CD4-positive, alpha-beta T cell (primary cell): ENCODE measurements at regions not wholly inside any gene's neighbourhood (a gene's known extent, or its start where the extent isn't known, plus 50 kb on each side); places are given as distances from the start of the nearest gene placed in this dataset.

Source experiments
- ATAC-seq: fragments of 200-7000 bp; cut with Tn5 transposase; one replicate; pipeline ENCODE4 v1.10.0; 2022; ENCODE audit warnings: mild to moderate bottlenecking; ENCODE audit not compliant: poor library complexity
- CTCF ChIA-PET: fragments of 350-600 bp; sonication (Branson Sonifier 250); formaldehyde crosslinking; loops from one replicate; lab custom pipeline; 2021; ENCODE audit warnings: antibody characterized with exemption, inconsistent platforms; lab: Charles Lee
- POLR2A ChIA-PET: fragments of 350-600 bp; sonication (Branson Sonifier 250); formaldehyde crosslinking; loops from one replicate; lab custom pipeline; 2021; ENCODE audit warnings: antibody characterized with exemption, inconsistent platforms; lab: Charles Lee
- DNase-seq, 14 experiments: peaks; one replicate each; pipeline ENCODE4 v3.0.0-alpha.2; 2013 to 2020; ENCODE audit warnings: mixed read lengths in 2 of 14
- H3K27ac ChIP-seq, 2 donors: one replicate each; pipeline versions ENCODE4 v1.5.1 to v1.7.0; 2013; ENCODE audit warnings: low read length in 2 of 2, low read depth in 1 of 2, mild to moderate bottlenecking in 1 of 2
- H3K27me3 ChIP-seq, 2 experiments: 1 replicate in 1 of 2; 2 replicates in 1 of 2; pipeline versions ENCODE4 v1.6.1 to v1.7.0; 2013; ENCODE audit warnings: low read length in 2 of 2, control low read depth in 1 of 2, mild to moderate bottlenecking in 1 of 2, moderate library complexity in 1 of 2; ENCODE audit not compliant: insufficient read depth in 2 of 2, control insufficient read depth in 1 of 2
- H3K36me3 ChIP-seq: one replicate; pipeline ENCODE4 v1.6.1; 2013; ENCODE audit warnings: low read length, control low read depth; ENCODE audit not compliant: insufficient read depth
- H3K4me1 ChIP-seq: one replicate; pipeline ENCODE4 v1.6.1; 2013; ENCODE audit warnings: low read length, control low read depth; ENCODE audit not compliant: insufficient read depth
- H3K4me3 ChIP-seq: one replicate; pipeline ENCODE4 v1.5.1; 2013; ENCODE audit warnings: mild to moderate bottlenecking, low read length, moderate library complexity
- H3K9me3 ChIP-seq, 2 experiments: 1 replicate in 1 of 2; 2 replicates in 1 of 2; pipeline versions ENCODE4 v1.6.1 to v1.7.0; 2013; ENCODE audit warnings: low read length in 2 of 2, mild to moderate bottlenecking in 2 of 2, control low read depth in 1 of 2, moderate library complexity in 1 of 2; ENCODE audit not compliant: control insufficient read depth in 1 of 2, insufficient read depth in 1 of 2
- H3K27ac Mint-ChIP-seq: one replicate; pipeline ENCODE4 v1.8.0; 2020; ENCODE audit warnings: mixed read lengths
- H3K27me3 Mint-ChIP-seq: one replicate; pipeline ENCODE4 v1.8.0; 2021; ENCODE audit warnings: mixed read lengths
- H3K36me3 Mint-ChIP-seq: one replicate; pipeline ENCODE4 v1.8.0; 2021; ENCODE audit warnings: low read depth, mixed read lengths
- H3K4me1 Mint-ChIP-seq: one replicate; pipeline ENCODE4 v1.8.0; 2021; ENCODE audit warnings: low read depth, mixed read lengths
- H3K4me3 Mint-ChIP-seq: one replicate; pipeline ENCODE4 v1.8.0; 2020; ENCODE audit warnings: mild to moderate bottlenecking, mixed read lengths
- H3K9me3 Mint-ChIP-seq: one replicate; pipeline ENCODE4 v1.8.0; 2020; ENCODE audit warnings: mixed read lengths
- intact Hi-C, 2 experiments: fragments of 100-400 bp; cut with DNase I in 1 of 2; cut with micrococcal nuclease in 1 of 2; formaldehyde crosslinking; loops; one replicate each; pipeline versions ENCODE4 v1.15.1 to v1.9.0; 2023 to 2025; cut with DNase I, micrococcal nuclease
- TF ChIP-seq, protein P1 (sequence below): fragments of 200-600 bp; IDR thresholded peaks from one replicate; pipeline ENCODE4 v1.8.0; 2022; ENCODE audit warnings: antibody characterized with exemption, mild to moderate bottlenecking

DNA sequence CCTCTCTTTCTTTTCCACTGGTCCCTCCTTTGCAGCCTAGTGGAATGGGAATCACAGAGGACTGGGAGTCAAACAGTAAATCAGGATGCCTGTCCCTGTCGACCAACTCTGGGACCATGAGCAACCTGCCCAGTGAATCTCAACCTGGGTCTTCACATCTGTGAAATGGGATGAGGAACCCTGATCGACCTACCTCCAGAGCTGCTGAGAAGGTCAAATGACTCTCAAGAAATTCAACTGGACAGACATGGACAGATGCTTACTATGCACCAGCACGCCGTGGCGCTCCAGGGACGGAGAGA lies 73.3 kb upstream of the TAF1B start:
- Histone ChIP-seq H3K4me1 (peaks cover 22% of the 10 kb centered on the region), H3K27me3 (no peaks in the 10 kb centered on the region), H3K27ac (no peak overlapping the region), H3K9me3 (no peaks in the 10 kb centered on the region), H3K36me3 (no peaks in the 10 kb centered on the region), H3K4me3 (no peak overlapping the region)
- Mint-ChIP-seq H3K9me3 (no peaks in the 10 kb centered on the region), H3K27me3 (no peaks in the 10 kb centered on the region), H3K4me1 (peaks cover 5% of the 10 kb centered on the region), H3K36me3 (no peaks in the 10 kb centered on the region), H3K4me3 (no peak overlapping the region), H3K27ac (no peak overlapping the region)
- ChIA-PET CTCF (interaction anchor here (1.0 to 2.0 kb wide), 8 partner anchors 9 to 86 kb away, joined by 3 to 11 read pairs (median 4); no protein-coding TSS in a partner anchor), POLR2A (interaction anchor here (0.7 to 1.2 kb wide), 2 partner anchors 12 to 139 kb away, joined by 3 to 5 read pairs; partner anchors contain the start of gene YWHAQ)
- intact Hi-C loops = no loop called here
- ATAC-seq (no peak), DNase-seq (no peak)
- TF ChIP-seq, protein P1, sequence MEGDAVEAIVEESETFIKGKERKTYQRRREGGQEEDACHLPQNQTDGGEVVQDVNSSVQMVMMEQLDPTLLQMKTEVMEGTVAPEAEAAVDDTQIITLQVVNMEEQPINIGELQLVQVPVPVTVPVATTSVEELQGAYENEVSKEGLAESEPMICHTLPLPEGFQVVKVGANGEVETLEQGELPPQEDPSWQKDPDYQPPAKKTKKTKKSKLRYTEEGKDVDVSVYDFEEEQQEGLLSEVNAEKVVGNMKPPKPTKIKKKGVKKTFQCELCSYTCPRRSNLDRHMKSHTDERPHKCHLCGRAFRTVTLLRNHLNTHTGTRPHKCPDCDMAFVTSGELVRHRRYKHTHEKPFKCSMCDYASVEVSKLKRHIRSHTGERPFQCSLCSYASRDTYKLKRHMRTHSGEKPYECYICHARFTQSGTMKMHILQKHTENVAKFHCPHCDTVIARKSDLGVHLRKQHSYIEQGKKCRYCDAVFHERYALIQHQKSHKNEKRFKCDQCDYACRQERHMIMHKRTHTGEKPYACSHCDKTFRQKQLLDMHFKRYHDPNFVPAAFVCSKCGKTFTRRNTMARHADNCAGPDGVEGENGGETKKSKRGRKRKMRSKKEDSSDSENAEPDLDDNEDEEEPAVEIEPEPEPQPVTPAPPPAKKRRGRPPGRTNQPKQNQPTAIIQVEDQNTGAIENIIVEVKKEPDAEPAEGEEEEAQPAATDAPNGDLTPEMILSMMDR = no peak

DNA sequence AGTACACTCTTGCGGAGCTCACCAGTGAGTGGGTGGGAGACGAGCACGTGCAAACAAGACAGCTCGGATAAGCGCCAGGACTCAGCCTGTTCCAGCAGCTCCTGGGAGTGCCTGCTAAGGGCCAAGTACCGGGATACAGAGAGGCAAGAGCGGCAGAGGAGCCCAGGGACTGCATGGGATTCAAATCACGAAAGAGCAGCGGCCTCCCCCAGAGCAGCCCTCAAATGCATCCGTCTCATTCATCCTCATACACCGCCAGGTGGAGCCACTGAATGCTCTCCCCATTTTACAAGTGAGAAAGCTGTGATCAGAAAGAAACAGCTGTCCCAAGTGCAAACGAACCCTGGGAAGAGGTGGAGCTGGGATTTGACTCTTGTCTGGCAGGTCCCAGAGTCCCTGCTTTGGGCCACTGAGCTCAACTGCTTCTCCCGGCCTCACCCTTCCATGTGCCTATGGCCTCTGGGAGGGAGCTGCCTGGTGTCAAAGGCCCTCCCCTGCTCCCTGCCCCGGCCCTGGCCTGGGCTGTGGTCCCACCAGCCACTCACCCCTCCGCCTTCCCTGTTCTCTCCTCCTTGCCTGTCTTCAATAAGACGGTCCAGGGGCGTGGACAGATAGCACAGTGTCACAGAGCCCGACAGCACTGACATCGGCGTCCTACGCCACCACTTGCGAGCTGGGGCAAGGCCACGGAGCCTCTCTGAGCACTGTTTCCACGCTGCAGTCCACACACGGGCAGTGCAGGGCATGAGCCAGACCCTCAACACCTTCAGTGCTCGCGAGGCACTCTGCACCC lies 72.8 kb upstream of the TAF1B start:
- Histone ChIP-seq H3K4me3 (no peak overlapping the region), H3K4me1 (peaks cover 22% of the 10 kb centered on the region), H3K9me3 (no peaks in the 10 kb centered on the region), H3K36me3 (no peaks in the 10 kb centered on the region), H3K27ac (no peak overlapping the region), H3K27me3 (no peaks in the 10 kb centered on the region)
- no peak overlapping the region for H3K27ac Mint-ChIP-seq
- ChIA-PET CTCF (interaction anchor here (0.6 to 2.0 kb wide), 11 partner anchors 9 to 723 kb away, joined by 3 to 11 read pairs (median 4); no protein-coding TSS in a partner anchor), POLR2A (interaction anchor here (0.6 to 1.2 kb wide), 3 partner anchors 12 to 140 kb away, joined by 3 to 5 read pairs (median 3); partner anchors contain the start of gene YWHAQ)
- H3K9me3 Mint-ChIP-seq = no peaks in the 10 kb centered on the region
- H3K27me3 Mint-ChIP-seq = no peaks in the 10 kb centered on the region
- DNase-seq (peak; percentile 23 to 78 (median 45)), ATAC-seq (peak; percentile 60)
- peaks cover 5% of the 10 kb centered on the region for H3K4me1 Mint-ChIP-seq
- H3K4me3 Mint-ChIP-seq = no peak overlapping the region
- TF ChIP-seq, protein P1 = peak; percentile 39
- H3K36me3 Mint-ChIP-seq = no peaks in the 10 kb centered on the region
- intact Hi-C loops = no loop called here

DNA sequence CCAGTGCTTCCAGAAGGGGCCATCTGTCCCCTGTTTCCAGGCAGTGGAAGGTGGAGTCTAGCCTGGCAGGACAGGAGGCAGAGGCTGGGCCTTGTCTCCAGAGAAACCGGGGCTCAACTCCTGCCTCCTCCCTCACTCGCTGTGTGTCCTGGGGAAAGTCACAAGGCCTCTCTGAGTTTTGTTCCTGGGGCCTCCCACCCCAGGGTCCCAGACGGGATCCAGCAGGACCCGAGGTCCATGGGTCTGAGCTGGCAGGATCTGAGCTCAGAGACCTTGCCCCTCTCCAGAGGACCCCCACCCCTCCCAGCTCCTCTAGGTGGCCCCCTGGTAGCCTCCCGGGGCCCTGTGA lies 72.2 kb upstream of the TAF1B start:
- DNase-seq (no peak), ATAC-seq (no peak)
- Mint-ChIP-seq H3K4me1 (peaks cover 5% of the 10 kb centered on the region), H3K9me3 (no peaks in the 10 kb centered on the region), H3K27ac (no peak overlapping the region), H3K4me3 (no peak overlapping the region), H3K27me3 (no peaks in the 10 kb centered on the region), H3K36me3 (no peaks in the 10 kb centered on the region)
- H3K4me3 ChIP-seq = no peak overlapping the region
- CTCF ChIA-PET = interaction anchor here (0.6 to 2.0 kb wide), 11 partner anchors 8 to 722 kb away, joined by 3 to 11 read pairs (median 4); no protein-coding TSS in a partner anchor
- TF ChIP-seq, protein P1 = no peak
- H3K27me3 ChIP-seq = no peaks in the 10 kb centered on the region
- peaks cover 22% of the 10 kb centered on the region for H3K4me1 ChIP-seq
- intact Hi-C loops = no loop called here
- no peaks in the 10 kb centered on the region for H3K36me3 ChIP-seq
- no peak overlapping the region for H3K27ac ChIP-seq
- POLR2A ChIA-PET = interaction anchor here (0.6 kb wide), 1 partner anchor 17 kb away, joined by 3 read pairs; no protein-coding TSS in a partner anchor
- H3K9me3 ChIP-seq = no peaks in the 10 kb centered on the region
